Effector memory CD8-positive, alpha-beta T cell (primary cell): ENCODE measurements at regions not wholly inside any gene's neighbourhood (a gene's known extent, or its start where the extent isn't known, plus 50 kb on each side); places are given as distances from the start of the nearest gene placed in this dataset.
"Not testable (repeated sequence)": the region's sequence is repeated elsewhere in the genome, so short reads cannot be mapped to it uniquely, and the experiment has no call there.

Source experiments
- ATAC-seq: fragments of 150-1000 bp; cut with Tn5 transposase; replicated peaks from 2 replicates; pipeline ENCODE4 v1.10.0; 2021; ENCODE audit warnings: mild to moderate bottlenecking, moderate library complexity
- DNase-seq, 3 experiments: peaks; one replicate each; pipeline ENCODE4 v3.0.0; 2021
- H3K27ac Mint-ChIP-seq, 2 donors: one replicate each; pipeline ENCODE4 v1.8.0; 2022; ENCODE audit warnings: mild to moderate bottlenecking in 2 of 2, mixed read lengths in 2 of 2, moderate library complexity in 2 of 2
- H3K27me3 Mint-ChIP-seq, 2 donors: one replicate each; pipeline ENCODE4 v1.8.0; 2022; ENCODE audit warnings: mixed read lengths in 2 of 2
- H3K36me3 Mint-ChIP-seq: one replicate; pipeline ENCODE4 v1.8.0; 2022; ENCODE audit warnings: mild to moderate bottlenecking, moderate library complexity, mixed read lengths; ENCODE audit not compliant: insufficient read depth
- H3K4me1 Mint-ChIP-seq, 2 donors: one replicate each; pipeline ENCODE4 v1.8.0; 2022; ENCODE audit warnings: low read depth in 2 of 2, mixed read lengths in 2 of 2
- H3K4me3 Mint-ChIP-seq, 2 donors: one replicate each; pipeline ENCODE4 v1.8.0; 2022; ENCODE audit warnings: mild to moderate bottlenecking in 2 of 2, mixed read lengths in 2 of 2, moderate library complexity in 2 of 2
- H3K9me3 Mint-ChIP-seq, 2 donors: one replicate each; pipeline ENCODE4 v1.8.0; 2022; ENCODE audit warnings: mixed read lengths in 2 of 2

GRCh38 chr11:29483831-29484230 lies 533.0 kb downstream of the KCNA4 start:
- ATAC-seq (no peak), DNase-seq (no peak)
- Mint-ChIP-seq H3K27ac (no peak overlapping the region), H3K4me3 (no peak overlapping the region), H3K4me1 (no peaks in the 10 kb centered on the region), H3K27me3 (no peaks in the 10 kb centered on the region), H3K9me3 (peaks cover 0 to 3% of the 10 kb centered on the region in 2 donors), H3K36me3 (no peaks in the 10 kb centered on the region)

- H3K4me1 Mint-ChIP-seq = no peaks in the 10 kb centered on the region
- no peak for DNase-seq
- ATAC-seq = no peak
- H3K36me3 Mint-ChIP-seq = no peaks in the 10 kb centered on the region
- H3K9me3 Mint-ChIP-seq = peaks cover 0 to 8% of the 10 kb centered on the region in 2 donors
- H3K27me3 Mint-ChIP-seq = no peaks in the 10 kb centered on the region
- H3K4me3 Mint-ChIP-seq = no peak overlapping the region
- no peak overlapping the region for H3K27ac Mint-ChIP-seq
Observed at GRCh38 chr11:29482510-29482909, 534.3 kb downstream of the KCNA4 start.

DNA sequence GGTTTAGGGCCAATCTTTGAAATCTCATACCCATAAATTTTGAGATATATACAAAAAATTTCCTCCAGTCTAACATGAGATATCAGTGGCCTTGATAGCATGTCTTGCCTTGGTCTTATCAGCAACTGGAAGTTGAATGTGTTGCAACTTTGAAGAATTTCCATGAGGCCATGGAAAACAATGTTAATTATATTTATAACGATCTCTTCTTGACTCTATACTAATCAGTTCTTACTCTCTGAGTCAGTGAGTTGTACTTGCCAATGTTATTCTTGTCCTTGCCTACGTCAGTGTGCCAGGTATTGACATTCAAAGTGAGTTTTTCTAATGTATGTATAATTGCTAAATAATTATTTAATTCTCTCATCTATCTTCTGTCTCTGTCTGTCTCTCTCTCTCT lies 535.1 kb downstream of the KCNA4 start:
- H3K27me3 Mint-ChIP-seq = no peaks in the 10 kb centered on the region
- DNase-seq = no peak
- ATAC-seq = no peak
- H3K4me3 Mint-ChIP-seq = no peak overlapping the region
- peaks cover 0 to 11% of the 10 kb centered on the region in 2 donors for H3K9me3 Mint-ChIP-seq
- no peak overlapping the region for H3K27ac Mint-ChIP-seq
- no peaks in the 10 kb centered on the region for H3K36me3 Mint-ChIP-seq
- no peaks in the 10 kb centered on the region for H3K4me1 Mint-ChIP-seq

DNA sequence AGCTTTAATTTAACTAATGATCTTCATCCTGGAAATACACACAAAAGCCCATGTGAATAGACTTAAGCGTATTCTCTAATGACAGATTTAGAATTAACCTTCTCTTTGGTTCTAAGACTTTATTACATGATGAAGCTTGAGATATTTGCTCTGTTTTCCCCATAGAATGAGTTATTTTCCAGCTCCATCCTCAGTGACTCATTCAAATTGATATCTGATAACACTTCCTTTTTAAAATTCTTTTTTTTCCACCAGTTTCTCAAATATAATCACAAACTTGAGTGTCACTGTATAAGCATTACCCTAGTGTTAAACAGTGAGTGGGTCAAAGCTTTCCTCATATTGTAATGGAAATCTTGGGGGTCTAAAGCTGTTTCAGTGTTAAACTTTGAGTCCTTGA lies 535.8 kb downstream of the KCNA4 start:
- H3K9me3 Mint-ChIP-seq = peaks cover 0 to 11% of the 10 kb centered on the region in 2 donors

DNA sequence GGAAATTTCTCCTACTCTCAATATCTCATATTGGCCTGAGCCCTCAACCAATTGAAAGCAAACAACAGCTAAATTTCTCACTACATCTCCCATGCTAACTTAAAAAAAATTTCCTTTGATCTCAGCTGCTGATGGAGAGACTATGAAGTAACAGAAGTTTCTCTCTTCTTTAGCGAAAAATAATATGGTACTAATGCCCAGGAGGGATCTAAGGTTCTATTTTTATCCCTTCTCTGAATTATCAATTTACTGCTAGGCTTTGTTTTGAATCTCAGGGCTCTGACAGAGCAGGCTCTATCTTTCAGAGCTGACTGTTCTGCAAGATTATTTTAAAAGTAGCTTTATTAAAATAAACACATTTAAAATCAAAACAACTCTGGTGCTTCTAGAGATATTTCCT lies 558.6 kb downstream of the KCNA4 start:
- H3K4me3 Mint-ChIP-seq = no peak overlapping the region
- H3K36me3 Mint-ChIP-seq = peaks cover 7% of the 10 kb centered on the region
- ATAC-seq (no peak), DNase-seq (no peak)
- H3K4me1 Mint-ChIP-seq = no peaks in the 10 kb centered on the region
- no peaks in the 10 kb centered on the region for H3K27me3 Mint-ChIP-seq
- H3K27ac Mint-ChIP-seq = no peak overlapping the region
- peaks cover 2 to 19% of the 10 kb centered on the region in 2 donors for H3K9me3 Mint-ChIP-seq

More for the DNA sequence above, 535.8 kb downstream of the KCNA4 start:
- no peak for ATAC-seq
- Mint-ChIP-seq H3K36me3 (no peaks in the 10 kb centered on the region), H3K27ac (no peak overlapping the region), H3K4me3 (no peak overlapping the region), H3K4me1 (no peaks in the 10 kb centered on the region), H3K27me3 (no peaks in the 10 kb centered on the region)
- no peak for DNase-seq

DNA sequence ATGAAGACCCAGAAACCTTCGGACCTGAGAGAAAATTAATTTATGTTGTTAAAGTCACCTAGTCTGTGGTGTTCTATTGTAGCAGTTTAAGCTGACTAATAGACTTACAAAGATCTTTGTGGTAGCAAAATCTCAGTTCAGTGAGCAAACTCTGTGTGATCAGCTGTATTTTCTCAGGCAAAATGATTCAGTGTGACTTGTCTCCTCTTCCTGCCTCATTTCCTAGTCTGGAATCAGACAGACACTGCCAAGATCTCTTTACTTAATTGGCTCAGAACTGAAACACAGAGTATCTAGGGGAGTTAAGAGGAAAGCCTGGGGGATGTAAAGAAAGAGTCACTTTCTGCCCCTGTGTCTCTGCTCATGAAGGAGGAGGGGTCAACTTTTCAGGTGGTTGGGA lies 564.7 kb downstream of the KCNA4 start:
- ATAC-seq = no peak
- H3K4me3 Mint-ChIP-seq = no peak overlapping the region
- H3K4me1 Mint-ChIP-seq = no peaks in the 10 kb centered on the region
- H3K27ac Mint-ChIP-seq = no peak overlapping the region
- H3K27me3 Mint-ChIP-seq = no peaks in the 10 kb centered on the region
- H3K36me3 Mint-ChIP-seq = peaks cover 2% of the 10 kb centered on the region
- H3K9me3 Mint-ChIP-seq = peaks cover 5 to 8% of the 10 kb centered on the region in 2 donors
- DNase-seq = no peak

GRCh38 chr11:29449281-29450074 lies 567.4 kb downstream of the KCNA4 start:
- H3K4me1 Mint-ChIP-seq = no peaks in the 10 kb centered on the region
- no peak overlapping the region for H3K27ac Mint-ChIP-seq
- no peaks in the 10 kb centered on the region for H3K36me3 Mint-ChIP-seq
- ATAC-seq (no peak), DNase-seq (no peak)
- H3K9me3 Mint-ChIP-seq = peaks cover 11% of the 10 kb centered on the region in 2 donors
- no peaks in the 10 kb centered on the region for H3K27me3 Mint-ChIP-seq
- H3K4me3 Mint-ChIP-seq = no peak overlapping the region

GRCh38 chr11:29448246-29448877 lies 568.5 kb downstream of the KCNA4 start:
- Mint-ChIP-seq H3K4me1 (no peaks in the 10 kb centered on the region), H3K27ac (no peak overlapping the region), H3K9me3 (peaks cover 15 to 16% of the 10 kb centered on the region in 2 donors), H3K27me3 (no peaks in the 10 kb centered on the region), H3K36me3 (no peaks in the 10 kb centered on the region), H3K4me3 (no peak overlapping the region)
- DNase-seq (no peak), ATAC-seq (no peak)

- Mint-ChIP-seq H3K4me3 (no peak overlapping the region), H3K27ac (no peak overlapping the region), H3K36me3 (no peaks in the 10 kb centered on the region), H3K4me1 (no peaks in the 10 kb centered on the region), H3K27me3 (no peaks in the 10 kb centered on the region), H3K9me3 (peaks cover 15 to 16% of the 10 kb centered on the region in 2 donors)
- ATAC-seq (no peak), DNase-seq (no peak)
Observed at GRCh38 chr11:29447821-29448220, 569.0 kb downstream of the KCNA4 start.

DNA sequence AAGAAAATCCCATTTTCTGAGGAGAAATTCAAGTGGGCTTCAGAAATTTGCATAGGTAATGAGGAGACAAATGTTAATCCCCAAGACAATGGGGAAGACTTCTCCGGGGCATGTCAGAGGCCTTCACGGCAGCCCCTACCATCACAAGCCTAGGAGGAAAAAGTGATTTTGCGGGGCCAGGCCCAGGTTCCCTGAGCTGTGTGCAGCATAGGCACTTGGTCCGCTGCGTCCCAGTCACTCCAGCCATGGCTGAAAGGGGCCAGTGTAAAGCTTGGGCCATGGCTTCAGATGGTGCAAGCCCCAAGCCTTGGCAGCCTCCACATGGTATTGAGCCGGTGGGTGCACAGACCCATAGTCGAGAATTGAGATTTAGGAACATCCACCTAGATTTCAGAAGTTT lies 570.7 kb downstream of the KCNA4 start:
- H3K9me3 Mint-ChIP-seq = peaks cover 16 to 17% of the 10 kb centered on the region in 2 donors
- ATAC-seq (no peak), DNase-seq (no peak)
- H3K4me3 Mint-ChIP-seq = no peak overlapping the region
- no peak overlapping the region for H3K27ac Mint-ChIP-seq
- H3K4me1 Mint-ChIP-seq = no peaks in the 10 kb centered on the region
- H3K36me3 Mint-ChIP-seq = no peaks in the 10 kb centered on the region
- H3K27me3 Mint-ChIP-seq = no peaks in the 10 kb centered on the region

GRCh38 chr11:29445191-29445590 lies 571.6 kb downstream of the KCNA4 start:
- not testable (repeated sequence) for H3K27ac Mint-ChIP-seq, H3K4me1 Mint-ChIP-seq, H3K36me3 Mint-ChIP-seq, H3K4me3 Mint-ChIP-seq, DNase-seq, H3K27me3 Mint-ChIP-seq, ATAC-seq
- H3K9me3 Mint-ChIP-seq = peaks cover 16 to 17% of the 10 kb centered on the region in 2 donors

- no peak for ATAC-seq
- Mint-ChIP-seq H3K9me3 (peaks cover 9 to 16% of the 10 kb centered on the region in 2 donors), H3K4me1 (no peaks in the 10 kb centered on the region), H3K27me3 (no peaks in the 10 kb centered on the region), H3K27ac (no peak overlapping the region), H3K36me3 (no peaks in the 10 kb centered on the region), H3K4me3 (no peak overlapping the region)
- DNase-seq = no peak
Observed at GRCh38 chr11:29438815-29439214, 578.0 kb downstream of the KCNA4 start.

- no peak overlapping the region for H3K4me3 Mint-ChIP-seq
- no peak for ATAC-seq
- H3K4me1 Mint-ChIP-seq = no peaks in the 10 kb centered on the region
- no peaks in the 10 kb centered on the region for H3K36me3 Mint-ChIP-seq
- H3K27ac Mint-ChIP-seq = no peak overlapping the region
- no peaks in the 10 kb centered on the region for H3K27me3 Mint-ChIP-seq
- peaks cover 9 to 13% of the 10 kb centered on the region in 2 donors for H3K9me3 Mint-ChIP-seq
- no peak for DNase-seq
Observed at GRCh38 chr11:29435421-29435820, 581.4 kb downstream of the KCNA4 start.

GRCh38 chr11:29432719-29433325 lies 584.0 kb downstream of the KCNA4 start:
- Mint-ChIP-seq H3K4me3 (no peak overlapping the region), H3K27ac (no peak overlapping the region), H3K36me3 (no peaks in the 10 kb centered on the region), H3K9me3 (peaks cover 12 to 16% of the 10 kb centered on the region in 2 donors), H3K27me3 (no peaks in the 10 kb centered on the region), H3K4me1 (no peaks in the 10 kb centered on the region)
- ATAC-seq = no peak
- no peak for DNase-seq
